Lower lobe of right lung (tissue), 2 donors: ENCODE measurements at regions not wholly inside any gene's neighbourhood (a gene's known extent, or its start where the extent isn't known, plus 50 kb on each side); places are given as distances from the start of the nearest gene placed in this dataset.
"Not testable (repeated sequence)": the region's sequence is repeated elsewhere in the genome, so short reads cannot be mapped to it uniquely, and the experiment has no call there.

Experiments
- ATAC-seq, 2 donors: fragments of 200-7000 bp; cut with Tn5 transposase; one replicate each; pipeline ENCODE4 v1.9.1; 2020 to 2022; ENCODE audit warnings: mild to moderate bottlenecking in 2 of 2, moderate library complexity in 2 of 2
- DNase-seq: peaks from one replicate; pipeline ENCODE4 v3.0.0-alpha.2; 2020
- H3K27ac ChIP-seq: fragments of 200-600 bp; one replicate; pipeline ENCODE4 v1.8.0; 2022
- H3K27me3 ChIP-seq: fragments of 200-600 bp; one replicate; pipeline ENCODE4 v1.8.0; 2022; ENCODE audit warnings: low read depth
- H3K36me3 ChIP-seq: fragments of 200-600 bp; one replicate; pipeline ENCODE4 v1.8.0; 2022; ENCODE audit warnings: mild to moderate bottlenecking
- H3K4me1 ChIP-seq: fragments of 200-600 bp; one replicate; pipeline ENCODE4 v1.8.0; 2022
- H3K4me3 ChIP-seq: fragments of 200-600 bp; one replicate; pipeline ENCODE4 v1.8.0; 2022; ENCODE audit warnings: mild to moderate bottlenecking
- H3K9me3 ChIP-seq: fragments of 200-600 bp; one replicate; pipeline ENCODE4 v1.8.0; 2022
- CTCF ChIP-seq: fragments of 200-600 bp; IDR thresholded peaks from one replicate; pipeline ENCODE4 v1.8.0; 2022; ENCODE audit warnings: antibody characterized with exemption, mild to moderate bottlenecking
- intact Hi-C: fragments of 100-400 bp; cut with DNase I; formaldehyde crosslinking; loops from one replicate; pipeline ENCODE4 v1.11.0; 2022
- donor health status: DM: no; HTN: yes; CAD: no; lungs with severe emphysema.

- no peak for DNase-seq
- intact Hi-C loops: no loop called here
- ATAC-seq: no peak
- no peaks in the 10 kb centered on the region for H3K36me3 ChIP-seq
- no peak overlapping the region for H3K4me3 ChIP-seq
- H3K27me3 ChIP-seq: no peaks in the 10 kb centered on the region
- no peak overlapping the region for H3K27ac ChIP-seq
- no peaks in the 10 kb centered on the region for H3K4me1 ChIP-seq
- TF ChIP-seq CTCF: no peak
- peaks cover 9% of the 10 kb centered on the region for H3K9me3 ChIP-seq
These were observed 469.3 kb downstream of the XYLT1 start for GRCh38 chr16:17001471-17001870.

- DNase-seq (no peak), ATAC-seq (no peak)
- no peak overlapping the region for H3K27ac ChIP-seq
- no peak overlapping the region for H3K4me3 ChIP-seq
- intact Hi-C loops: no loop called here
- H3K36me3 ChIP-seq: no peaks in the 10 kb centered on the region
- peaks cover 9% of the 10 kb centered on the region for H3K9me3 ChIP-seq
- no peaks in the 10 kb centered on the region for H3K27me3 ChIP-seq
- no peak for TF ChIP-seq CTCF
- no peaks in the 10 kb centered on the region for H3K4me1 ChIP-seq
These were observed 468.2 kb downstream of the XYLT1 start for GRCh38 chr16:17002565-17002964.

GRCh38 chr16:17005963-17006362 is 464.8 kb downstream of the XYLT1 start:
- H3K4me1 ChIP-seq, ATAC-seq, DNase-seq, H3K27me3 ChIP-seq, H3K9me3 ChIP-seq, intact Hi-C loops, H3K36me3 ChIP-seq, H3K4me3 ChIP-seq, H3K27ac ChIP-seq: not testable (repeated sequence)

GRCh38 chr16:17011712-17012111 is 459.0 kb downstream of the XYLT1 start:
- no peaks in the 10 kb centered on the region for H3K27me3 ChIP-seq
- DNase-seq: no peak
- H3K36me3 ChIP-seq: no peaks in the 10 kb centered on the region

GRCh38 chr16:17013038-17013437 is 457.7 kb downstream of the XYLT1 start:
- intact Hi-C loops: no loop called here
- TF ChIP-seq CTCF: no peak
- ATAC-seq: no peak

More at GRCh38 chr16:17011712-17012111, 459.0 kb downstream of the XYLT1 start:
- H3K9me3 ChIP-seq: peaks cover 4% of the 10 kb centered on the region
- ATAC-seq: no peak
- no peaks in the 10 kb centered on the region for H3K4me1 ChIP-seq
- no peak overlapping the region for H3K4me3 ChIP-seq
- no peak for TF ChIP-seq CTCF
- intact Hi-C loops: no loop called here
- no peak overlapping the region for H3K27ac ChIP-seq

GRCh38 chr16:17014484-17015121 is 456.2 kb downstream of the XYLT1 start:
- H3K4me3 ChIP-seq: no peak overlapping the region
- DNase-seq: no peak
- no peaks in the 10 kb centered on the region for H3K4me1 ChIP-seq
- no peak for TF ChIP-seq CTCF
- H3K36me3 ChIP-seq: no peaks in the 10 kb centered on the region
- no peaks in the 10 kb centered on the region for H3K27me3 ChIP-seq
- intact Hi-C loops: no loop called here
- peaks cover 9% of the 10 kb centered on the region for H3K9me3 ChIP-seq
- ATAC-seq: no peak
- no peak overlapping the region for H3K27ac ChIP-seq

More at GRCh38 chr16:17013038-17013437, 457.7 kb downstream of the XYLT1 start:
- Histone ChIP-seq H3K27ac (no peak overlapping the region), H3K9me3 (peaks cover 9% of the 10 kb centered on the region), H3K27me3 (no peaks in the 10 kb centered on the region), H3K4me3 (no peak overlapping the region), H3K4me1 (no peaks in the 10 kb centered on the region), H3K36me3 (no peaks in the 10 kb centered on the region)
- no peak for DNase-seq
